Stimulated activated CD8-positive, alpha-beta memory T cell treated with anti-CD3 and anti-CD28 coated beads, Interleukin-7, amount 100 ng/mL, for 24 hours (primary cell): ENCODE measurements at regions not wholly inside any gene's neighbourhood (a gene's known extent, or its start where the extent isn't known, plus 50 kb on each side); places are given as distances from the start of the nearest gene placed in this dataset.
"Not testable (repeated sequence)": the region's sequence is repeated elsewhere in the genome, so short reads cannot be mapped to it uniquely, and the experiment has no call there.

Experiments
- DNase-seq: peaks from one replicate; pipeline ENCODE4 v3.0.0-alpha.2; 2020; ENCODE audit warnings: low read depth

DNA sequence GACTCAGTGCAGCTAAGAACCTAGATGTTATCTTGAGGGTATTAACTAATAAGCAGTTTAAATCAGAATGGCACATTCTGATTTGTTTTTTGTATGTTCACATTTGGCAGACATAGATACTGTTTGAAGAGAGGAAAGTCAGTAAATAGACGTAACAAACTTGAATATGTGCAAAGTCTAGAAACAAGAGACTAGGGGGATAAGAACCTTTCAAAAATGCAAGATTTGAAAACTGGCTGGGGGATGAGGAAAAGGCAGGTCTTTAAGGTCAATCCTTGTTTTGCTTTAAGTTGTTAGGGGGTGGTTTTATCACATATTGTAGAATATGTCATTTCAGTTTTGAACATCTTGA lies 136.5 kb downstream of the ZNF92 start:
- not testable (repeated sequence) for DNase-seq

DNA sequence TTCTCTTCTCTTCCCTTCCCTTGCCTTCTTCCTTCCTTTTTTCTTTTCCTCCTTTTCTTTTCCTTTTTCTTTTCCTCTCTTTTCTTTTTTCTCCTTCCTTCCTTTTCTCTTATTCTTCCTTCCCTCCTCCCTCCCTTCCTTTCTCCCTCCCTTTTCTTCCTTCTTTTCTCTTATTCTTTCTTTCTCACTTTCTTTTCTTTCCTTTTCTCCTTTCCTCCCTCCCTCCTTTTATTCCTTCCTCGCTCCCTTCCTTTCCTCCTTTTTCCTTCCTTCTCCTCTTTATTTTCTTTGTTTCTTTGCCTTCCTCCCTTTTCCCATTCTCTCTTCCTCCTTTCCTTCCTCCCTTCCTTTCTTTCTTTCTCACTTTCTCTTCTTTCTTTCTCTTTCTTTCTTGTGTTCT lies 146.1 kb downstream of the ZNF92 start:
- DNase-seq, result not testable (repeated sequence)

DNA sequence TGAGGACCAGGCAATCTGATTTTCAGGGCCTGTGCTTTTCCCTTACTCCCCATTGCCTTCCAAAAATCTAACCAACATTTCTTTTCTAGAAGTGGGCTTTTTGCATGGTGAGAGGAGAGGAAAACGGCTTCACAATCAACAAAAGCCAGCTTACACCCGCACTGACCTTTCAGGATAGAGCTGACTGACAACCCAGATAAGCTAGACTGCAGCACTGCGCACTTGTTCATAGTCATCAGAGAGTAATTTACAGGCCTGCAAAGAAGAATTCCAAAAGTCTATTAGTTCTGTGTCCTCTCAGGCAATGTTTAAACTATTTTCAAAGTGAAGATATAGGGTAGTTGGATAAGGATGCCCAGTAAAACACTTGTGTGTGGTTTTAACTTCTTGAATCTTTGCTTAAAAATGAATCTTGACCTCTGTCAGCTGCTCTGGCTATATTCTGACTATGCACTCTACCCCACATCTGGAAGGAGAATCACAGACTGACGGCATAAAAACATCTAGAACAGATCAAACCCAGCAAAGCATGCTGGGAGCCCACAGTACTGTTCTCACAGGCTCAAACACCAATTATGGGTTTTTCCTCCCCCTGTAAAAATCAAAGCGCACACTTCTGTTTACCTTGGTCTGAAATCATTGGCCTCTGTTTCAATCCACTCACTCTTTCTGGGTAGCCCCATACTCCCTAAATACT lies 172.0 kb downstream of the ZNF92 start:
- not testable (repeated sequence) for DNase-seq

DNA sequence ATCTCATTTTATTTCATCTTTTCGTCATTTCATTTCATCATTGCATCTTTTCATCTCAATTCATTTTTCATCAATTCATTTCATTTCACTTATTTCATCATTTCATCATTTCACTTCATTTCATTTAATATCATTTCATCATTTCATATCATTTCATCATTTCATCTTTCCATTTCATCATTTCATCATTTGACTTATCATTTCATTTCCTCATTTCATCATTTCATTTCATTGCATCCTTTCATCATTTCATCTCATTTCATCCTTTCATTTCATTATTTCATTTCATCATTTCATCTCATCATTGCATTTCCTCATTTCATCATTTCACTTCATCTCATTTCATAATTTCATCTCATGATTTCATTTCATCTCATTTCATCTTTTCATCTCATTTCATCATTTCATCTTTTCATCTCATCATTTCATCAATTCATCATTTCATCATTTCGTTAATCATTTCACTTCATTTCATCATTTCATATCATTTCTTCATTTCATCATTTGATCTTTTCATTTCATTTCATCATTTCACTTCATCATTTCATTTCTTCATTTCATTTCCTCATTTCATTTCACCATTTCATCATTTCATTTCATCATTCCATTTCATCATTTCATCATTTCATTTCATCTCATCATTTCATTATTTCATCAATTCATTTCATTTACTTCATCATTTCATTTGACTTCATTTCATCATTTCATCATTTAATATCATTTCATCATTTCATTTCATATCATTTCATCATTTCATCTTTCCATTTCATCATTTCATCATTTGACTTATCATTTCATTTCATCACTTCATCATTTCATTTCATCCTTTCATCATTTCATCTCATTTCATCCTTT lies 176.2 kb downstream of the ZNF92 start:
- DNase-seq, result not testable (repeated sequence)

DNA sequence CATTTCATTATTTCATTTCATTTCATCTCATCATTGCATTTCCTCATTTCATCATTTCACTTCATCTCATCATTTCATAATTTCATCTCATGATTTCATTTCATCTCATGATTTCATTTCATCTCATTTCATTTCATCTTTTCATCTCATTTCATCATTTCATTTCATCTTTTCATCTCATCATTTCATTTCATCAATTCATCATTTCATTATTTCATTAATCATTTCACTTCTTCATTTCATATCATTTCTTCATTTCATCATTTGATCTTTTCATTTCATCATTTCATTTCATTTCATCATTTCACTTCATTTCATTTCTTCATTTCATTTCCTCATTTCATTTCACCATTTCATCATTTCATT lies 176.8 kb downstream of the ZNF92 start:
- not testable (repeated sequence) for DNase-seq

DNA sequence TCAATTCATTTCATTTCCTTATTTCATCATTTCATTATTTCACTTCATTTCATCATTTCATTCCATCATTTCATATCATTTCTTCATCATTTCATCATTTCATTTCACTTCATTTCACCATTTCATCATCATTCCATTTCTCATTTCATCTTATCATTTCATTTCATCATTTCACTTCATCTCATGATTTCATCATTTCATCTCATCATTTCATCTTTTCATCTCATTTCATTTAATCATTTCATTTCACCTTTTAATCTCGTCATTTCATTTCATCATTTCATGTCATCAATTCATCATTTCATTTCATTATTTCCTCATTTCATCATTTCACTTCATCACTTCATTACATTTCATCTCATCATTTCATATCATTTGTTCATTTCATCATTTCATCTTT lies 177.4 kb downstream of the ZNF92 start:
- not testable (repeated sequence) for DNase-seq

DNA sequence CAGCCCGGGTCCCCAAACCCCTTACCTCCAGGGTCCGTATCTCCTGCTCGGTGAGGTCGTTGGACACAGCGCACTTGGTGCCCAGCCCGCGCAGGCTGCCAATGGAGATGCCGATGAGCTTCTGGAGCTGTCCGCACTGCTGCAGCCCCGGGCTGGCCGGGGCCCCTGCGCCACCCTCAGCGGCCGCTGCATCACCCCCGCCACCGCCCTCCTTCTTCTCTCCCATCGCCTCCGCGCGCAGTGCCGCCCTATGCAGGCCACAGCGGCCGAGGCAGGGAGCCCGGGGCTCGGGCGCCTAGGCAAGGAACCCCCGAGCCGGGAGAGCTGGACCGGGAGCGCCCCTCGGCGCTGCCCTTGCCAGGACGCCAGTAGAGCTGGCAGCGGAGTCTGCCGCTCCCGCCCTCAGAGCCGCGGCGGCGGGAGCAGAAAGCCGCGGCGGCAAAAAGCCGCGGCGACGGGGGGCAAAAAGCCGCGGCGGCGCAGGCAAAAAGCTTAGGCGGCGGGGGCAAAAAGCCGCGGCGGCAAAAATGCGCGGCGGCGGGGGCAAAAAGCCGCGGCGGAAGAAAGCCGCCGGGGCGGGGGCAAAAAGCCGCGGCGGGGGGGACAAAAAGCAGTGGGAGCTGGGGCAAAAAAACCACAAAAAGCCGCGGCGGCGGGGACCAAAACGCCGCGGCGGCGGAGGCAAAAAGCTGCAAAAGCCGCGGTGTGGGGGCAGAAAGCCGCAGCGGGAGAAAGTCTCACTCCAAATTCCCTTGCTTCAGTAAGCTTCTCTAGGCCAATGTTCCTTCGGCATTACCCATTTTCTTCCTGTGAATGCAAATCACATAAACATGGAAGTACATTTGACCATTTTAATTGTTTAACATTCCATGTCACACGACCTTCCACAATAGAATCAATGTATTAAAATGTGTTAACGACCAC lies 181.2 kb downstream of the ZNF92 start:
- not testable (repeated sequence) for DNase-seq

DNA sequence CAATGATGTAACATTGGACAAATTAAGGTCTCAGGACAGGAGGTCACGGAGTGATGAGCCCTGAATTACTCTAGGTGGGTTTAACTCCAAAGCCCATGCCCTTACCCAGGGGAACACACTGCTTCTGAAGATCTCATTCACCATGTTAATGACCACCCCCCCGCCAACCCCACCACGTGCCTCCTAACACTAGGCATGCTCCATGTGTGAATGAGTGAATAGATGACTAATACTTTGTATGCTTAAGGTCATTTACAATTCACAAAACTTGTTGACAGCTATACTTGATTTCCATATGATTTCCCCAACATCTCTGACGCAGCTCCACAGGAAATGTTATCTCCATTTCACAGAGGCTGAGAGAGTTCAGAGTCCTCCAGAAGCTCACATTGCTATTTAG lies 184.9 kb downstream of the ZNF92 start:
- not testable (repeated sequence) for DNase-seq

DNA sequence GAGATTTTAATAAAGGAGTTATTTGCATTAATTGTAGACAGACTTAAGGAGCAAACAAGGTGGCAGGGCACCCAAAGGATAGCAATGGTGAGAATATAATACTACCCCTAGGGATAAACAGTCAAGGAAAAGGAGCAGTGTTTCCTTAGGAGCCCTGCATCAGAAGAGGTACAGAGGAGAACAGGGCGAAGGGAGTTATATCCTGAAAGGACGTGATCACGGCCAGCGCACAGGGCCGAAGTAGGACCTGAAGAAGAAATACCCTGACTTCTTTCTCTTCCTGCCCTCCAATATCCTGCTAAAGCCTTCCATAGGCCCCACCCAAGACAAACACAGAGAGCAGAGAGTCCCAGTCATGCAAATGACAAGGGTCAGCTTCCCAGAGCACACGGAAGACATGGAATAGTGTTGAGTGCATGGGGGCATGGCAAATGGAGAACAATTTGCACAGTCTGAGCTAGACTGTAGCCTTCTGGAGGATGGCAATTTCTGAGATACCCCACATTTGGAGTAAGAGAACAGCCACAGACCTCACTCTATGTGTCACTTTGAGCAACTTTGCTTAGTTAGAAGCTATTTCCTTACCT lies 188.2 kb downstream of the ZNF92 start:
- not testable (repeated sequence) for DNase-seq

DNA sequence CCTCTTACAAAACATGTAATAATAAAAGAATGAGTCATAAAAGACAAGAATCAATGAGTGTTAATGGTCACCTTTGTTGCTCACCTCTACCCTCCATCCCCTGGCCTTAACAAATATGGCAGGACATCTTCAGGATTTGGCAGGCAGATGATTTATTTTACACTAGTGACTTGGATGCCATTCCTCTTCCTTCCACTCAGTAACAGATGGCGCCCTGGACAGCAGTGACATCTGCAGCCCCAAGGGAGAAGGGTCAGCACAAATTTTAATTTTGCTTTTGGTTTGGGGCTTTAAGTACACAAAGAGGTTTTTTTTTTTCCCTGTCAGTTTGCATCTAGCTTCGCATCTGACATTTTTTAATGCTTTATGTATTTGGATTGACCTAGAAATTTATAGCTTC lies 188.9 kb downstream of the ZNF92 start:
- DNase-seq, result not testable (repeated sequence)

DNA sequence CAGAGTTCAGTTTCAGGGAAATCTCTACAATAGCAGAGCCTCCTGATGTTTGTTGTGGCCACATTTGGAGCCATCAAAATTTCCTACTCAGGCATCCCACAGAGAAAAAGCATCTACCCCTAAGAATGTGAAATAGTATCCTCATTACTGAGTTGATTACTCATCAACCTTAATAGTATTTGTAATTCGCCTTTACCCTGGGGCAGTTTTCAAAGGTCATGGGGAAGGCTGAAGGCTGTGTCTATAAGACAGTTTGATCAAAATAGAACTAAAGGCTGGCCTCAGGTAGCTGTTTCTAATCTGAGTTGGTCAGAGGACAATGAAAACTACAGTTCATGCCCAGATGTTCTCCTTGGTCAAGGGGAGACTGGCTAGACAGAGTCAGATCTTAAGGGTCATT lies 189.7 kb downstream of the ZNF92 start:
- not testable (repeated sequence) for DNase-seq

DNA sequence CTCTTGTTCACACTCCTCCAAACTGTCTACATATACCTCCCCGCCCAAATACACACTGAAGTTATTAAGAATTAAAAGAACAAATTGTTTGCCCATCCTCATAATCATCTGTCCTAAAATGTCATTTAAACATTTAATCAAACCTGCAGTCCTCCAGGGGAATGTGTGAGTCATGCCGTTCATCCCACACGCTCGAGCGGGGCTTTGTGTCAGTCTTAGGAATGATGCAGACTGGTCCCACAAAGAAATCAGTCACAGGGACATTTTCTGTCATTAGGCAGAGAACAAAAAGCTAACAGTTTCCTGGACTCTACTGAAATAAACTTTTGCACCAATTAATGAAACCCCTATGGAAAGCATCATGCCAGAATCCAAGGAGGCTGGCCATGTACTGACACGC lies 194.6 kb downstream of the ZNF92 start:
- not testable (repeated sequence) for DNase-seq

DNA sequence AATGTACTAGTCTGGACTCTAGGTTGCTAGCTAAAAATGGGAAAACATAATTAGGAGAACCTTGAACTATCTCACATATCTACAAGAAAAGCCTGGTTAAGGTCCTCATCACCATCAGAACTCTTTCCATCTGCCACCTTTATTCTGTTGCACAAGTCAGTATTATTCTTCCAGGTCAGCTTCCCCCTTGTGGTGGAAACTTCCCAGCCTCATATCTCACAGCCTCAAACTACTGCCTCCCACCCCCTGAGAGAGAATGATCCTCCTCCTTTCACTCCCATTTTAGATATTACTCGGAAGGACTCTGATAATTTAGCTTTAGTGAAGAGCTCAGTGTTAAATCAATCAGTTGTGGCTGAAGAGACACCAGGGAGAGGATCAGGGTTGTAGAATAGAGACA lies 197.3 kb downstream of the ZNF92 start:
- not testable (repeated sequence) for DNase-seq

DNA sequence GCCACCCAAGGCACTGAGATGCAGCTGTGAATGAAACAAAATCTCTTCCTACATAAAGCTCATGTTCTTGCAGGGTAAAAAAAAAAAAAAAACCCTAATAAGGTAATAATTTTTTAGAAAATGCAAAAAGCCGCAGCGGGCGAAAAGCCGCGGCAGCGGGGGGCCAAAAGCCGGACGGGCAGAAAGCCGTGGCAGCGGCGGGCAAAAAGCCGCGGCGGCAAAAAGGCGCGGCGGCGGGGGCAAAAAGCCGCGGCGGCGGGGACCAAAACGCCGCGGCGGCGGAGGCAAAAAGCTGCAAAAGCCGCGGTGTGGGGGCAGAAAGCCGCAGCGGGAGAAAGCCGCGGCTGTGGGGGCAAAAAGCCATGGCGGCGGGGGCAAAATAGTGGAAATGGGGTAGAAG lies 198.9 kb downstream of the ZNF92 start:
- DNase-seq, result not testable (repeated sequence)

DNA sequence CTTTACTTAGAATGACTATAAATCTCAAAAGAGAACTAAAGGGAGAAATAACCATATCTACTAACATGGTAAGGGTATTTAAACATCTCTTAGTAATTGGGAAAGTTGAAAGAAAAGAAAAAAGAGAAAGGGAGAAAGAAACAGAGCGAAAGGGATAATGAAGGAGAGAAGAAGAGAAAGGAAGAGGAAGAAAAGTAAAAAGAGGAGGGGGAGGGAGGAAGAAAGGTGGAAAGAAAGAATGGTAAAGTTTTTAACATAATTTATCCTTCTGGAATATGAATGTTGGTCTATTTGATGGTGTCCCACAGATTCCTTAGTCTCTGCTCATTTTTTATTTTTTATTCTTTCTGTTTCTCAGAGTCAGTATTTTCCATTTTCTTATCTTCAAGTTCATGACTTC lies 202.7 kb downstream of the ZNF92 start:
- DNase-seq, result not testable (repeated sequence)

DNA sequence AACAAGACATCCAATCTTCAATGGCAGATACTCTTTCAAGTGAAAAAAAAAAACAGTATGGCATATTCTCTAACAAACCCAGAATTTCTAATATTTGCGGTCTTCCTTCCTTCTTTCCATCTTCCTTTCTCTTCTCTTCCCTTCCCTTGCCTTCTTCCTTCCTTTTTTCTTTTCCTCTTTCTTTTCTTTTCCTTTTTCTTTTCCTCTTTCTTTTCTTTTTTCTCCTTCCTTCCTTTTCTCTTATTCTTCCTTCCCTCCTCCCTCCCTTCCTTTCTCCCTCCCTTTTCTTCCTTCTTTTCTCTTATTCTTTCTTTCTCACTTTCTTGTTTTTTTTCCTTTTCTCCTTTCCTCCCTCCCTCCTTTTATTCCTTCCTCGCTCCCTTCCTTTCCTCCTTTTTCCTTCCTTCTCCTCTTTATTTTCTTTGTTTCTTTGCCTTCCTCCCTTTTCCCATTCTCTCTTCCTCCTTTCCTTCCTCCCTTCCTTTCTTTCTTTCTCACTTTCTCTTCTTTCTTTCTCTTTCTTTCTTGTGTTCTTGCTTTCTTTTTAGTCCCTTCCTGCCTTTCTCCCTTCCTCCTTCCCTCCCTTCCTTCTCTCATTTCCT lies 209.0 kb downstream of the ZNF92 start:
- not testable (repeated sequence) for DNase-seq

DNA sequence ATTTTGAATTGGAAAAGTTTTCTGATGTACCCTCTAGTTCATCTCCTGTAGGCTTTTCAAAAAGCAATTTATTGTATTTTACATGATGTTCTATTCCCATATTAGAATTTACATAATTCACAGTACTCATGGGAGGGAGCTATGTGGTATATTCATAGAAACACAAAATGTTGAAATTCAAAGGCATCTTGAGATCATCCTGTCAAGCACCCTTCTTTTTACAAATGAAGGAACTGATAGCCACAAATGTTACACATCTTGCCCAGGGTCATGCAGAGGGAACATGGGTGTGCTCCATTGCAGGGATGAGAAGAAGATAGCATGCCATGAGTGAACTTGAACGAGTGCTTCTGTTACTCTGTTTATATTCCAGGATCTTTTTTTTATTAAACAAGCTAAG lies 228.8 kb downstream of the ZNF92 start:
- not testable (repeated sequence) for DNase-seq

DNA sequence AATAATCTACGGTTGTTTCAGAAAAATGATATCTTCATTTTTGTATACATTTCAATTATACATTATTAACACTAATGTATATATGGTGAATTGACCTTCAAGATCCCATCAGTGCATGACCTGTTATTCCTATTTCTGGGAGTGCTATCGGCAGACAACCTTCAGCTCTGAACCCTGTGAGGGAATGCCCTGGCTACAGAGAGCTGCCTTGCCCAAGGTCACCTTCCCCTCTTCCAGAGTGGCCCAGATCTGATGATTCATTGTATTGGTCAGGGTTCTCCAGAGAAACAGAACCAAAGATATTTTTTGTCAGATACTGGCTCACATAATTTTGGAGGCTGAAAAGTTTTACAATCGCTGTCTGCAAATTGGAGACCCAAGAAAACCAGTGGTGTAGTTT lies 235.5 kb downstream of the ZNF92 start:
- no peak for DNase-seq

DNA sequence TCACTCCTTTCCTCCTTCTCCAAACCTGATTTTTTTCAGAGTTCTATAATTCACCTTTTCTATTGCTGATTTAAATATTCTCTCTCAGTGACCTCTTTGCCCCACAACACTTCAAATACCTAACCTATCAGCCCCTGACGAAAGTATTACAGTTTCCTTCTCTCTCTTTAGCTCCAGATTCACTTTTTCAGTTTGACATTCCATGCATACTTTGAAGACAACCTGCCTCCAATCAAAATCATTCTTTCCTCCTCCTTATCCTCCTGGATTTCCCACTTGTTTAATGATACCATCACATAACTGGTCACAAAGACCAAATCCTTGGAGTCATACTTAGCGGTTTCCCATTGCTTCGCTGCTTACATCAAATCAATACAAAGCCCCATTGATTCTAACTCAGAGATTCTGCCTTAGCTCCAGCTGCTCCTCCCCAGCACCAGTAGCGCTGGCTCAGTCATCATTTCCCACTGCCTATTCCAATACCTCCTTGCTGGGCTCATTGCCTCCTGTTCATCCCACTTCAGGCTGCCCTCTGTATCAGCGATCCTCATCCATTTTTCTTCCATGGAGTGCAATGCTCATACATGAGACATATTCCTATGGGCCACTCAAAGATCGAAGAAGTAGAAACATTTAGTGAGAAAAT lies 240.1 kb downstream of the ZNF92 start:
- not testable (repeated sequence) for DNase-seq

DNA sequence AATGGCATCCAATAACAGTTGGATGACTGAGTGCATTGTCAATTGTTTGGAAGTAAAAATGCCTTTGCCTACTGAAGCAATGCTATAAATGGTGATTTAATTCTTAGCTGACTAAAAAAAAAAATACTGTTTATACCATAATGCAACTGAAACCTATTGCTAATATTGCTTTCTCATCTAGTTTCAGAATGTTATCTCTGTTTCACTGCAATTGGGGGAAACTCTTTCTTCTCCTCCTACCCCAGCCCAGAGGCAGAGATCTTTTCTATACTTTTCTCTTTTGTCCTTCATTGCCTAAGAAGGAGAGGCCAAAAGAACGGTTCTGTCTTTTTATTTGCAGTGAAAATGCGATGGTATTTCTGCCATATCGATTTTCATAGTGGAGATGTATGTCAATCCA lies 242.5 kb downstream of the ZNF92 start:
- not testable (repeated sequence) for DNase-seq

DNA sequence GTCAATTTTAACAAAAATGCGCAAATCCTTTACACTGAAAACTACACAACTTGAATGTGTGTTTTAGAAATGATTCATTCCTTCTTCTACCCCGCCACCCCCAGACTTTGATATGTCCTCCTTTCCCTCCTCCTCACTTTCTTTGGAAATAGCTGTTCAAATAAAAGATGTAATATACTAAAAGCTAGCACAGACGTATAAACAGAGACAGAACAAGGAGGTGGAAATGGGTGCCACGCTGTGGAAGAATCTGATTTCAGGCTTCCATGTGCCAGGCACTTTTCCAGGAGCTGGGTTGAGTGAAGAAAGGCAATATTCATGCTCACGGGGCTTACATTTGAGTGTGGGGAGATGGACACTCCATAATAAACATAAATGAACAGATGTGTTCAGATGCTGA lies 246.6 kb downstream of the ZNF92 start:
- not testable (repeated sequence) for DNase-seq
